Right kidney (tissue), 1 donor: ENCODE measurements at regions not wholly inside any gene's neighbourhood (a gene's known extent, or its start where the extent isn't known, plus 50 kb on each side); places are given as distances from the start of the nearest gene placed in this dataset.
A peak's percentile ranks its signal among the peaks of the same experiment; 100 is the strongest.

ENCODE experiments used
- DNase-seq: peaks from one replicate; pipeline ENCODE4 v3.0.0-alpha.2; 2016

GRCh38 chr4:108399610-108400265 is 220.6 kb upstream of the RPL34 start:
- DNase-seq: no peak

DNA sequence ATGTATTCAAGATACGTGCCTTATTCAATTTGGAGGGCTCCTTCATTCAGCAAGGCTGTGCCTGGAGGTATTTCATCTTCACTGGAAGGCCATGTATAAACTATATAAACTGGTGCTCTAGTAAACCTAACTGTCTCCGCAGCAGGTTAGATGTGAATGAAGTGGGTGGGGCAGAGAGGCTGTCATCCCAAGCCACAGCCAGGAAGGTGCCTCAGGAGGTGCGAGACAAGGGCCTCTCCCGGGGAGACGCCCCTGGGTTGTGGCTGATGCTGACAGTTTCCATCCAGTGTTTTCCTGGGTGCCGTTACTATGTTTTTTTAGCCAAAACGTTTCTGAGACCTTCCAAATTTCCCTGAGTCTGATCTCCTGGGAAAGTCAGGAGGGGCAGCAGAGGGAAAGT is 221.5 kb upstream of the RPL34 start:
- DNase-seq: no peak

DNA sequence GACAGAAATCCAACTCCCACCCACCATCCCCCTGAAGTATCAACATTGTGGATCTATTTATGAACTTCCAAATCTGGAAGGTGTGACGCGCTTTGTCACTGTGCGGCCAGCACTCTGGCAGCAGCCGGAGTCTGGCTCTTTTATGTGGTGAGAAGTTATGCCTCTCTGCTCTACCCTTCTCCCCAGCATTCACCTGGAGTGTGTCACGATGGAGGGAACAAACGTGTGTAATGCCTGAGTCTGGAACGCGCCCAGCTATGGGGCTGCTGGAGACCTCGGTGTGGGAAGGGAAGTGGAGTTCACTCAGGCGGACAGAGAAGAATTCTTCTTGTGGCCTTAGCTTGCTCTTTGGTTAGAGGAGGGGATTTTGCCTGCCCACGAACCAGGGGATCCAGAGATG is 222.1 kb upstream of the RPL34 start:
- peak; percentile 37 for DNase-seq

DNA sequence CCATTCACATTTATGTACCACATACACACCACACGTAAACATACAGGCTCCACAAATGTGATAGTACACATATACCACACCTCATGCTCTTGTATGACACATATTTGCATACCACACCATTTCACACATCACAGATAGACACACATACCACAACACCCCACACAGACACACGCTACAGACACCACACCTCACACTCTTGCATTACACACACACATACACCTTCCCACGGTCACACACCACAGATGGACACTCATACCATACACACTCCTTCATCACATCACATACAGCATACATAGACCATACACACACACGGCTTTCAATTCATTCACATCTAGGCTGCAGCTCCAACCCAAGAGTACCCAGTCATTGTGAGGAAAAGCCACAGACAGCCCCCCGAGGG is 222.5 kb upstream of the RPL34 start:
- no peak for DNase-seq

DNA sequence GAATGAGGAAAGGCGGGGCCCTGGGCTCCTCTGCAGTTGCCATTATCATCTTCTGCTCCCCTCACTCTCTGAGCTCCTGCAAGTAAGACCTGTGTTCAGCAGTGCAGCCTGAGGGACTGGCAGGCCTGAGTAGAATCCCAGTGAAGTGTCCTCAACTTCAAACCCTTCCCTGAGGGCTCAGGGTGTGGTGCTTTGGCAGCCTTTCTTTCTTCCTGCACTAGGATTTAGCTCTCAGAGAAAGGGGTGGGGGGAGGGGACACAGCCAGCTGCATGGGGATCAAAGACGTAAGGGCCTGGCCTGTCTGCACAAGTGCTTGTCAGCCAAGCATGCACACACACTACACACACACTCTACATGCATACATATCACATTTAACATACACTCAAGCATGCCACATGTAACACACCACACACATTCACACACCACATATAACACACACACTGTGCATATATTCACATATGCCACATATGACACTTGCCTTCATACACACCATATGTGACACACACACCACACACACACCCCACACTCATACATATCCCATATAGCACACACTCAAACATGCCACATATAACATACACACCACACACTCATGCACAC is 223.4 kb upstream of the RPL34 start:
- no peak for DNase-seq

DNA sequence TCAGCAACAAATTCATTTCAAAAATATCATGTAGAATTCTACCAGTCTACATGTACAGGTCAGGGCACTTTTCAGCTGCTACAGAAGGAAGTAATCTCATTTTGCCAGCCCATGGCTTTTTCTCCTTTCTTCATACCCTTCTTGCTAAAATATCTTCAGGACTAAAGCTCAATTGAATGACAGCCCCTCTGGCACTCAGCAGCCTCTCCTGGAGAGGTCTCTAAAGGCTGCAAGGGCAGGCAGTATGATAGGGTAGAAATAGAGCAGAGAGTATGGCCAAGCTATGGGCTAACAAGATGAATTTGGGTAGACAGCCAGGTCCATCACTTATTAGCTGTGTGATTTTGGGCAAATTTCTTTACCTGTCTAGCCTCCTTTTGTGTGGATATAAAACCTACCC is 224.6 kb upstream of the RPL34 start:
- DNase-seq: no peak

GRCh38 chr4:108393890-108394472 is 225.2 kb upstream of the LEF1 start:
- DNase-seq: no peak

- DNase-seq: no peak
Observed at GRCh38 chr4:108391701-108392455, 223.1 kb upstream of the LEF1 start.

- DNase-seq: no peak
Observed at GRCh38 chr4:108385076-108385475, 216.3 kb upstream of the LEF1 start.

- no peak for DNase-seq
Observed at GRCh38 chr4:108384544-108384943, 215.8 kb upstream of the LEF1 start.

GRCh38 chr4:108383157-108383556 is 214.4 kb upstream of the LEF1 start:
- DNase-seq: no peak

DNA sequence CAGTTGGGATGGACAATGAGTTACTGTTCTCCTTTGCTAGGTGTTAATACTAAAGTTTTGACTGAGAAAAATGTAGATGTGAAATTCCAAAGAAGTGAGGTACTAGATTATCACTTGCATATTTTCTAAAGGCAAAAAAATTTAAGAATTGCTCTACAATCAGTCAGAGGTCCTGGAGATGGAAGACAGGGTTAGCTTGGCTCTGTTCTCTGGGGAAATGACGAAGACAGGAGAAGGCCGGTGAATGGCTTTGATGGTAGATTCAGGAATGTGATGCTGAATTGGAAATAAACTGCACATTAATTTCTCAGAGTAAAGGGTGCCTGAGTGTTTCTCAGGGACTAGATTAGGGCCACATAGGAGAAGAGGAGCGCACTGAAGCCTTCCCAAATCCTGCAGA is 214.0 kb upstream of the LEF1 start:
- DNase-seq: no peak

GRCh38 chr4:108378164-108378563 is 209.4 kb upstream of the LEF1 start:
- no peak for DNase-seq

GRCh38 chr4:108377021-108377420 is 208.3 kb upstream of the LEF1 start:
- DNase-seq: no peak

GRCh38 chr4:108375434-108375833 is 206.7 kb upstream of the LEF1 start:
- DNase-seq: no peak

DNA sequence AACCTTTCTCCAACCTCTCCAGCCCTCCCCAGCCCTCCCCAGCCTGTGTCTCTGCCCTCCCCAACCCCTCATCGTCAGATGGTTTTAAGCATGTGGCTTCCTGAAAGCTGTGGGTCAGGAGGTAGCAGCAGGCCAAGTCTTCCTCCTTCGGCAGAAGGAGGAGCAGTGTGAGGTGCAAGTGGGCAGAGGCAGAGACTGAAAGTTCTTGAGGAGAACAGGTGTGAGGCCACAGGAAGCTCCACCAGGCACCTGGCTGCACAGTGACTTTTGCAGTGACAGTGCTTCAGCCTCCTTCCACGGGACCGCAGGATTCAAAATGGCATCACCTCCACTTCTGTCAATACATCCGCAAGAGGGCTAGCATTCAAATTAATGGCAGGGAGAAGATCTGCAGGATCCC is 203.9 kb upstream of the LEF1 start:
- DNase-seq: no peak

DNA sequence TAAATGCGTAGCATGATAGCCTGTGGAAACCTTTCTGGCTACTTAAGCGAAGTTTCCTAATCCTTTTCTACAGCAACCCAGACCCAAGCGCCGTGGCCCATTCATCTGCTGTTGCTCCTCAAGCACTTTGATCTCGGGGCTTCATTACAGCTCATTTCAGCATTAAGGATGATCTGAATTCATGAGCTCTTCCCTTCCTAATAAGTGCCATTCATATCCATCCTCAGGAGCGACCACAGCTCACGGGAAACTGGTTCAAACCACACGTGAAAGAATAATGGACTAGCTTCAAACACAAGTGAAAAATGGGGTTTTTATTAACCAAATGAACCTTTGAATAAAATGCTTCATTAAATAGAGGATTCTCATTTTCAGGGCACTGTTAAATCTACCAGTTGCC is 202.6 kb upstream of the LEF1 start:
- no peak for DNase-seq

- DNase-seq: peak; percentile 50
Observed at GRCh38 chr4:108370291-108371141, 201.8 kb upstream of the LEF1 start.

DNA sequence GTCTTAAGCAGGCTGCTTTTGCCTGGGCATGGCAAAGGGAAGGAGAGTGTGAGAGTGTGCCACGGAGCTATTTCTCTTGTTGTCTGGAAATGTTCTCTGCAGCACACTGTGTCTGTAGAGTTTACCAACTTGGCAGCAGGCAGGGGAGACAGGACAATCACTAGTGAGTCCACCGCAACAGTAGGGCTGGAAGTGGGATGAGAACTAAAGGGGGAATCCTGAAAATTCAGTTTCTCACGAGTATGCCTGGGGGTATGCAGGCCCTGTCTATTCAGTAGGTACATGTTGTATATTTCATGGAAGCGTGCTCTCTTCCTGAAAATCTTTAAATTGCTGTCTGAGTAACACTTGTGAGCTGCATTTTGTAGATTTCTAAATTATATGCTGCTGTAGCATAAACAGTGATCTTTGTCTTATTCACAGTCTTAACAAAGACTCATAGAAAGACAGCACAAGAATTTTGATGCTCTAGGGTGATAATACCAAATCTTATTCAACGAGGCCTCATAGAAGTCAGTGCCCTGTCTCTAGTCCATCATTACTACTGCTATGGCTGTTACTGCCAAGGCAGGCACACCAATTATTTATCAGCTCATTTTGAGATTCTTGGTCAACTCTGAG is 200.4 kb upstream of the LEF1 start:
- no peak for DNase-seq

- DNase-seq: no peak
Observed at GRCh38 chr4:108367751-108368150, 199.0 kb upstream of the LEF1 start.

DNA sequence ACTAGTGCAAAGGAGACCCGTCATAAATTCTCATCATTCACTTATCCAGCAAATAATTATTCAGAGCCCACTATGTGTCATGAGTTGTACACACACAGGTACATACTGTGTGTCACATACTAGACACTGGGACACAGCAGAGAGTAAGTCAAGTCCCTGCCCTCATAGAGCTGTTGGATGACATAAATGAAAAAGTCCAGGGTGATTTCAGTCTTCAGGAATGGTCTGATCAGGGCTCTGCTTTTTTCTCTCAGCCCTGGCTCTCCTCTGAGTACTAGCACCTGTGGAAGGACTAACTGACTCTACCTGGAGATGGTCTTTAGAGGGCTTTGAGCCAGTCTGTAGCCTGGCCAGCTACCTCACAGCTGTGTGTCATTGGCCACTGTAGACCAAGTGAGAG is 198.0 kb upstream of the LEF1 start:
- DNase-seq: no peak

GRCh38 chr4:108365551-108365950 is 196.8 kb upstream of the LEF1 start:
- DNase-seq: no peak
